ENCODE measurements at regions not wholly inside any gene's neighbourhood (a gene's known extent, or its start where the extent isn't known, plus 50 kb on each side); places are given as distances from the start of the nearest gene placed in this dataset.

- TF ChIP-seq EP300 (IDR thresholded peaks at IDR 0.05) (no peak), CTCF (IDR thresholded peaks at IDR 0.05) (no peak), POLR2AphosphoS5 (IDR thresholded peaks at IDR 0.05) (no peak), POLR2A (IDR thresholded peaks at IDR 0.05) (no peak)
Observed at GRCh38 chr21:18104802-18105201, 139.8 kb upstream of the CHODL start.

Measured in upper lobe of left lung (tissue), 4 donors.